ENCODE measurements at regions not wholly inside any gene's neighbourhood (a gene's known extent, or its start where the extent isn't known, plus 50 kb on each side); places are given as distances from the start of the nearest gene placed in this dataset.

DNA sequence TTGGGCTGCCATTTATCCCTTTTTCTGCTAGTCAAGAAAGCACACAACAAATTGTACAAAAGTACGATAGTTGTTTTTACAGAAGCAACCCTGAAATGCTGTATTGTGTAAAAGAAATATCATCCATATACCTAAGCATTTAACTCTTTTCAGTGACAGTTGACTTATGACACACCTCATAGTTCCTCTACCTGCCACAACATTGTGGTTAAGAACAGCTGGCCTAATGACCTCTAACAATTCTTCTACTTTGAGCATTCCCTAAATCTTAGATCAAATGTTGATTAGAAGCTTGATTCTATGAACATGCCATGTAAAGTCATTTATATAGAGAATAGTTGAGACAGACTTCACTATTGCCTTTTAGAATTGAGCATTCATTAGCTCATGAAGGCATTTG, 165.9 kb upstream of the SETBP1 start:
- TF ChIP-seq, protein P1, sequence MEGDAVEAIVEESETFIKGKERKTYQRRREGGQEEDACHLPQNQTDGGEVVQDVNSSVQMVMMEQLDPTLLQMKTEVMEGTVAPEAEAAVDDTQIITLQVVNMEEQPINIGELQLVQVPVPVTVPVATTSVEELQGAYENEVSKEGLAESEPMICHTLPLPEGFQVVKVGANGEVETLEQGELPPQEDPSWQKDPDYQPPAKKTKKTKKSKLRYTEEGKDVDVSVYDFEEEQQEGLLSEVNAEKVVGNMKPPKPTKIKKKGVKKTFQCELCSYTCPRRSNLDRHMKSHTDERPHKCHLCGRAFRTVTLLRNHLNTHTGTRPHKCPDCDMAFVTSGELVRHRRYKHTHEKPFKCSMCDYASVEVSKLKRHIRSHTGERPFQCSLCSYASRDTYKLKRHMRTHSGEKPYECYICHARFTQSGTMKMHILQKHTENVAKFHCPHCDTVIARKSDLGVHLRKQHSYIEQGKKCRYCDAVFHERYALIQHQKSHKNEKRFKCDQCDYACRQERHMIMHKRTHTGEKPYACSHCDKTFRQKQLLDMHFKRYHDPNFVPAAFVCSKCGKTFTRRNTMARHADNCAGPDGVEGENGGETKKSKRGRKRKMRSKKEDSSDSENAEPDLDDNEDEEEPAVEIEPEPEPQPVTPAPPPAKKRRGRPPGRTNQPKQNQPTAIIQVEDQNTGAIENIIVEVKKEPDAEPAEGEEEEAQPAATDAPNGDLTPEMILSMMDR (IDR thresholded peaks at IDR 0.05; ENCODE audit: insufficient read depth, low read length, poor library complexity, severe bottlenecking): no peak
- TF ChIP-seq EZH2phosphoT487 (conservative IDR thresholded peaks at IDR 0.05; ENCODE audit: low read length): no peak

Data from SU-DHL-6 (cell line).